Panc1 (cell line): ENCODE measurements at regions not wholly inside any gene's neighbourhood (a gene's known extent, or its start where the extent isn't known, plus 50 kb on each side); places are given as distances from the start of the nearest gene placed in this dataset.

Source experiments
- TF ChIP-seq, protein P1 (sequence below): fragments of 450-650 bp; IDR thresholded peaks from 2 replicates; pipeline ENCODE4 v1.5.1; 2017; ENCODE audit warnings: mild to moderate bottlenecking
- TF ChIP-seq, protein P2 (sequence below), 2 experiments: IDR thresholded peaks; 2 replicates each; pipeline ENCODE4 v1.6.1; 2011 to 2012; ENCODE audit warnings: low read depth in 2 of 2, control low read depth in 1 of 2, low read length in 1 of 2, mild to moderate bottlenecking in 1 of 2, moderate library complexity in 1 of 2; ENCODE audit not compliant: insufficient read depth in 1 of 2

DNA sequence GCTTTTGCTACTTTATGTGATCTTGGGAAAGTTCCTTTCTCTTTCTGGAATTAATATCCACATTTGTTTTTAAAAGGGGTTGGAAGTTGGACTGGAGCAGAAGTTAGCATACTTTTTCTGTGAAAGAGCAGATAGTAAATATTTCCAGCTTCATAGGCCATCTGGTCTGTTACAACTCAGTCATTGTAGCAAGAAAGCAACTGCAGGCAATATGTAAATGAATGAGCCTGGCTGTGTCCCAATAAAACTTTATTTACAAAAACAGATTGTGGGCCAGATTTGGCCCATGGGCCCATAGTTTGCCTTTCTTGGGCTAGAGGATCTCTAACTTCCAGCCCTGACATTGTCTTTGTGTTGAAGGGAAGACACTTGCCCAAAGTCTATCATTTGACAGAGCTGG is 104.4 kb downstream of the ACTL7B start:
- TF ChIP-seq, protein P1, sequence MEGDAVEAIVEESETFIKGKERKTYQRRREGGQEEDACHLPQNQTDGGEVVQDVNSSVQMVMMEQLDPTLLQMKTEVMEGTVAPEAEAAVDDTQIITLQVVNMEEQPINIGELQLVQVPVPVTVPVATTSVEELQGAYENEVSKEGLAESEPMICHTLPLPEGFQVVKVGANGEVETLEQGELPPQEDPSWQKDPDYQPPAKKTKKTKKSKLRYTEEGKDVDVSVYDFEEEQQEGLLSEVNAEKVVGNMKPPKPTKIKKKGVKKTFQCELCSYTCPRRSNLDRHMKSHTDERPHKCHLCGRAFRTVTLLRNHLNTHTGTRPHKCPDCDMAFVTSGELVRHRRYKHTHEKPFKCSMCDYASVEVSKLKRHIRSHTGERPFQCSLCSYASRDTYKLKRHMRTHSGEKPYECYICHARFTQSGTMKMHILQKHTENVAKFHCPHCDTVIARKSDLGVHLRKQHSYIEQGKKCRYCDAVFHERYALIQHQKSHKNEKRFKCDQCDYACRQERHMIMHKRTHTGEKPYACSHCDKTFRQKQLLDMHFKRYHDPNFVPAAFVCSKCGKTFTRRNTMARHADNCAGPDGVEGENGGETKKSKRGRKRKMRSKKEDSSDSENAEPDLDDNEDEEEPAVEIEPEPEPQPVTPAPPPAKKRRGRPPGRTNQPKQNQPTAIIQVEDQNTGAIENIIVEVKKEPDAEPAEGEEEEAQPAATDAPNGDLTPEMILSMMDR = no peak
- TF ChIP-seq, protein P2, sequence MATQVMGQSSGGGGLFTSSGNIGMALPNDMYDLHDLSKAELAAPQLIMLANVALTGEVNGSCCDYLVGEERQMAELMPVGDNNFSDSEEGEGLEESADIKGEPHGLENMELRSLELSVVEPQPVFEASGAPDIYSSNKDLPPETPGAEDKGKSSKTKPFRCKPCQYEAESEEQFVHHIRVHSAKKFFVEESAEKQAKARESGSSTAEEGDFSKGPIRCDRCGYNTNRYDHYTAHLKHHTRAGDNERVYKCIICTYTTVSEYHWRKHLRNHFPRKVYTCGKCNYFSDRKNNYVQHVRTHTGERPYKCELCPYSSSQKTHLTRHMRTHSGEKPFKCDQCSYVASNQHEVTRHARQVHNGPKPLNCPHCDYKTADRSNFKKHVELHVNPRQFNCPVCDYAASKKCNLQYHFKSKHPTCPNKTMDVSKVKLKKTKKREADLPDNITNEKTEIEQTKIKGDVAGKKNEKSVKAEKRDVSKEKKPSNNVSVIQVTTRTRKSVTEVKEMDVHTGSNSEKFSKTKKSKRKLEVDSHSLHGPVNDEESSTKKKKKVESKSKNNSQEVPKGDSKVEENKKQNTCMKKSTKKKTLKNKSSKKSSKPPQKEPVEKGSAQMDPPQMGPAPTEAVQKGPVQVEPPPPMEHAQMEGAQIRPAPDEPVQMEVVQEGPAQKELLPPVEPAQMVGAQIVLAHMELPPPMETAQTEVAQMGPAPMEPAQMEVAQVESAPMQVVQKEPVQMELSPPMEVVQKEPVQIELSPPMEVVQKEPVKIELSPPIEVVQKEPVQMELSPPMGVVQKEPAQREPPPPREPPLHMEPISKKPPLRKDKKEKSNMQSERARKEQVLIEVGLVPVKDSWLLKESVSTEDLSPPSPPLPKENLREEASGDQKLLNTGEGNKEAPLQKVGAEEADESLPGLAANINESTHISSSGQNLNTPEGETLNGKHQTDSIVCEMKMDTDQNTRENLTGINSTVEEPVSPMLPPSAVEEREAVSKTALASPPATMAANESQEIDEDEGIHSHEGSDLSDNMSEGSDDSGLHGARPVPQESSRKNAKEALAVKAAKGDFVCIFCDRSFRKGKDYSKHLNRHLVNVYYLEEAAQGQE (IDR thresholded peaks at IDR 0.05; ENCODE audit: insufficient read depth in 1 of 2, low read depth in 2 of 2, low read length in 1 of 2) = no peak
